ENCODE measurements at regions not wholly inside any gene's neighbourhood (a gene's known extent, or its start where the extent isn't known, plus 50 kb on each side); places are given as distances from the start of the nearest gene placed in this dataset.

DNA sequence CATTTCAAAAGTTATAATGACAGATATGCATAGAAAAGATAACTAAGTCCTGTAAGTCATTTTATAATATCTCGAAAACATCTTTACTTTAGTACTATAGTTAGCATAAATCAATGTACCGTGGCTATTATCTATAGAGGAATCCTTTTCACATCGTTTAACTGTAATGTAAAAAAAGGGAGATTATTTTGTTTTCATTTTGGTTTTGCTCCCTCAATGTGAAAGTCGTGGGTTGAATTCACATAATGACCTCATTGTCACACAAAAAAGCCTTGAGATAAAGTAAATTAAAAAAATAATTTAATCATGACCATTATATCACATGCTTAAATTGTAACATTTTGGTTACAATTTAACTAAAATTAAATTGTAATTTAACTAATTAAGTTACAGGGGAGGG, 560.5 kb upstream of the POT1 start:
- ATAC-seq (ENCODE audit: low FRiP score) = no peak
- DNase-seq (ENCODE audit: low spot score) = no peak
- TF ChIP-seq CTCF (IDR thresholded peaks at IDR 0.05) = no peak

GRCh38 chr7:125485223-125485622, 555.6 kb upstream of the POT1 start:
- TF ChIP-seq CTCF (IDR thresholded peaks at IDR 0.05) = no peak
- DNase-seq (ENCODE audit: low spot score) (no peak), ATAC-seq (ENCODE audit: low FRiP score) (no peak)

DNA sequence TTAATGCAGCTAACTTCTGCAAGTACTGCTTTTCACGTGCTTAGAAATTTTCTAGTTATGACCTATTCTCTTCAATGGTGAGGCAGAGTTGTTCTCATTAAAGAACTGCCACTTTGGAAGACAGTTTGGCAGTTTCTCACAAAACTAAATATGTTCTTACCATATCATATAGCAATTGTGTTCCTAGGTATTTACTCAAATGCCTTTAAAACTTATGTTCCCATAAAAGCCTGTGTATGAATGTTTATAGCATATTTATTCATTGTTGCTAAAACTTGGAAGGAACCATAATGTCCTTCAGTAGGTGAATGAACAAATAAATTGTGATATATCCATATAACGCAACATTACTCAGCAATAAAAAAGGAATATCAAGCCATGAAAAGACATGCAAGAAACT, 555.1 kb upstream of the POT1 start:
- DNase-seq (ENCODE audit: low spot score) (no peak), ATAC-seq (ENCODE audit: low FRiP score) (no peak)
- TF ChIP-seq CTCF (IDR thresholded peaks at IDR 0.05) = no peak

GRCh38 chr7:125481323-125481722, 551.7 kb upstream of the POT1 start:
- ATAC-seq (ENCODE audit: low FRiP score) (no peak), DNase-seq (ENCODE audit: low spot score) (no peak)
- no peak for TF ChIP-seq CTCF (IDR thresholded peaks at IDR 0.05)

DNA sequence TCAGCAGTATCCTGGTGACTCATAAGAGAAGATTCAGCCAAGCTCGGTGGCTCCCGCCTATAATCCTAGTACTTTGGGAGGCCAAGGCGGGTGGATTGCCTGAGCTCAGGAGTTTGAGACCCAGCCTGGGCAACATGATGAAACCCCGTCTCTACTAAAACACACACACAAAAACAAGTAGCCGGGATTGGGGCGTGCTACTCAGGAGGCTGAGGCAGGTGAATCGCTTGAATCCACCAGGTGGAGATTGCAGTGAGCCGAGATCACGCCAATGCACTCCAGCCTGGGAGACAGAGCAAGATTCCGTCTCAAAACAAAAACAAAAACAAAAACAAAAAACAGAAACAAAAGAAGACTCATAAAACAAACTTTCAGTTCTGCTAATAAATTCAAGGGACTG, 551.1 kb upstream of the POT1 start:
- no peak for DNase-seq (ENCODE audit: low spot score)

GRCh38 chr7:125468855-125469174, 539.2 kb upstream of the POT1 start:
- no peak for TF ChIP-seq CTCF (IDR thresholded peaks at IDR 0.05)
- ATAC-seq (ENCODE audit: low FRiP score) = no peak

More for the DNA sequence above, 551.1 kb upstream of the POT1 start:
- no peak for ATAC-seq (ENCODE audit: low FRiP score)
- no peak for TF ChIP-seq CTCF (IDR thresholded peaks at IDR 0.05)

DNA sequence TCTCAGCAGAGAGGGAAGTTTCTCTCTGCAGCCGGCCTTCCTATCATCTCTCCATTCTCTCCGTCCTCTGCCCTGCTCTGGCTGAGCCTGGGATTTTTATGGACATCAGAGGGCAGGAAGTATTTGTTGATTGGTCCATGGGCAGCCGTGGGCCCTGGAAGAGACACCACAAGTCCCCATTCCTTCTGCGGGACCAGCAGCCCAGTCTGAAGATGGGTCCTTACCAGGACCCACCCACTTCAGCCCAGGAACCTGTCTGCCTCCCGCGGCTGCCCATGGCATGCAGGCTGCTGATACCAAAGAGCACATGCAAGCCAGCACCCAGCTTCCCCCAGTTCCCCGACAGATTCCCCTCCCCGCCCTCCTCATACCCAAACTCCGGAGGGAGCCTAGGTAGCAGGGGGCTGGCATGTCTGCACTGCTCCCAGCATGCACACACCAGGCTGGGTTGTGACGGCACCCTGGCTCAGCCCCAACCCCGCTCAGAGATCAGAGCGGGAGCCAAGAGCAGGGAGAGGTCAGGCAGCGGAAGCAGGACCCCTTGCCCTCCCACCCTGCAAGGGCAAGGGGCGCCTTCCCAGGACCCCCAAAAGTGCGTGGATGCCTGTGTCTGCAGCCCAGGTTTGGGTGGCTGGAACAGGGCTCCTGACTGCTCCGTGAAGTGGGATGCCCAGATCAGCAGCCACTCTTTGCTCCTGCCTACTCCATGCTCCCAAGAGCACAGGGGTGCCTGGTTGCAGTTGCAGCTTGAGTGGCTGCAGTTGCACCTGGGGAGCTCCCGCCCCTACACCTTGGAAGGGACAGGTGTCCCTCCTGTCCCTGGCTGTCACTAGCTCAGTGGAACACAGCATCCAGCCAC, 538.6 kb upstream of the POT1 start:
- ATAC-seq (ENCODE audit: low FRiP score) (peak; percentile 23), DNase-seq (ENCODE audit: low spot score) (no peak)
- TF ChIP-seq CTCF (IDR thresholded peaks at IDR 0.05) = no peak

More at GRCh38 chr7:125468855-125469174, 539.2 kb upstream of the POT1 start:
- no peak for DNase-seq (ENCODE audit: low spot score)

Measured in omental fat pad (tissue), 3 donors.